Naive thymus-derived CD8-positive, alpha-beta T cell (primary cell): ENCODE measurements at regions not wholly inside any gene's neighbourhood (a gene's known extent, or its start where the extent isn't known, plus 50 kb on each side); places are given as distances from the start of the nearest gene placed in this dataset.
"Not testable (repeated sequence)": the region's sequence is repeated elsewhere in the genome, so short reads cannot be mapped to it uniquely, and the experiment has no call there.

ENCODE experiments used
- ATAC-seq, 2 donors: fragments of 150-1000 bp; cut with Tn5 transposase in 1 of 2; sonication (Bioruptor Pico), chemical (Tn5 transposase) in 1 of 2; 1 replicate in 1 of 2; 2 replicates in 1 of 2; pipeline ENCODE4 v1.10.0; 2021; ENCODE audit warnings: mild to moderate bottlenecking in 2 of 2, moderate library complexity in 2 of 2
- POLR2A ChIA-PET: fragments of 350-600 bp; sonication (Branson Sonifier 250); formaldehyde crosslinking; loops from one replicate; lab custom pipeline; 2021; ENCODE audit warnings: antibody characterized with exemption; lab: Charles Lee
- DNase-seq, 10 donors: peaks; one replicate each; pipeline versions ENCODE4 v3.0.0 to v3.0.0-alpha.2; 2020 to 2022
- H3K27ac Mint-ChIP-seq, 10 donors: one replicate each; pipeline ENCODE4 v1.8.0; 2020 to 2022; ENCODE audit warnings: mild to moderate bottlenecking in 10 of 10, mixed read lengths in 10 of 10, moderate library complexity in 4 of 10, inconsistent platforms in 1 of 10
- H3K27me3 Mint-ChIP-seq, 5 donors: one replicate each; pipeline ENCODE4 v1.8.0; 2021 to 2022; ENCODE audit warnings: mixed read lengths in 5 of 5
- H3K36me3 Mint-ChIP-seq, 3 donors: one replicate each; pipeline ENCODE4 v1.8.0; 2020 to 2022; ENCODE audit warnings: mixed read lengths in 3 of 3, mild to moderate bottlenecking in 2 of 3, inconsistent platforms in 1 of 3
- H3K4me1 Mint-ChIP-seq, 4 donors: one replicate each; pipeline ENCODE4 v1.8.0; 2021 to 2022; ENCODE audit warnings: mixed read lengths in 4 of 4
- H3K4me3 Mint-ChIP-seq, 10 donors: one replicate each; pipeline ENCODE4 v1.8.0; 2020 to 2022; ENCODE audit warnings: mild to moderate bottlenecking in 10 of 10, mixed read lengths in 10 of 10, moderate library complexity in 6 of 10, inconsistent platforms in 1 of 10
- H3K9me3 Mint-ChIP-seq, 9 donors: one replicate each; pipeline ENCODE4 v1.8.0; 2020 to 2022; ENCODE audit warnings: mixed read lengths in 9 of 9, mild to moderate bottlenecking in 3 of 9, inconsistent platforms in 1 of 9, moderate library complexity in 1 of 9

DNA sequence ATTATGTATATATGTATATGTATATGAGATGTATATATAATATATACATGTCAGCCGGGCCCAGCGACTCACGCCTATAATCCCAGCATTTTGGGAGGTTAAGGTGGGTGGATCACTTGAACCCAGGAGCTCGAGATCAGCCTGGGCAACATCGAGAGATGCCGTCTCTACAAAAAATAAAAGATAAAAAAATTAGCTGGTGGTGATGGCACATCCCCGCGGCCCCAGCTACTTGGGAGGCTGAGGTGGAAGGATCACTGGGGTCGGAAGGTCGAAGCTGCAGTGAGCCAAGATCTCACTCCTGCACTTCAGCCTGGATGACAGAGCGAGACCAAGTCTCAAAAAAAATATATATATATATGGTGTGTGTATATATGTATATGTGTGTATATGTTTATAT, 4750.3 kb upstream of the OR11H1 start:
- POLR2A ChIA-PET, ATAC-seq: not testable (repeated sequence)

GRCh38 chr22:10778296-10778814, 4749.6 kb upstream of the OR11H1 start:
- Mint-ChIP-seq H3K4me3 (no peak overlapping the region), H3K27ac (no peak overlapping the region), H3K36me3 (peaks cover 0 to 23% (median 0%) of the 10 kb centered on the region in 3 donors), H3K4me1 (no peaks in the 10 kb centered on the region), H3K9me3 (peaks cover 8 to 86% (median 55%) of the 10 kb centered on the region in 9 donors), H3K27me3 (no peaks in the 10 kb centered on the region)
- DNase-seq (no peak), ATAC-seq (no peak)
- POLR2A ChIA-PET = no interaction called here

More for the DNA sequence above, 4750.3 kb upstream of the OR11H1 start:
- not testable (repeated sequence) for H3K27me3 Mint-ChIP-seq, H3K4me3 Mint-ChIP-seq, DNase-seq, H3K4me1 Mint-ChIP-seq, H3K27ac Mint-ChIP-seq
- peaks cover 8 to 86% (median 51%) of the 10 kb centered on the region in 9 donors for H3K9me3 Mint-ChIP-seq
- H3K36me3 Mint-ChIP-seq = peaks cover 0 to 19% (median 0%) of the 10 kb centered on the region in 3 donors

GRCh38 chr22:10779200-10779599, 4748.8 kb upstream of the OR11H1 start:
- H3K36me3 Mint-ChIP-seq = peaks cover 0 to 23% (median 0%) of the 10 kb centered on the region in 3 donors
- DNase-seq, H3K27me3 Mint-ChIP-seq, H3K4me1 Mint-ChIP-seq, POLR2A ChIA-PET, ATAC-seq, H3K4me3 Mint-ChIP-seq, H3K27ac Mint-ChIP-seq: not testable (repeated sequence)
- peaks cover 7 to 89% (median 55%) of the 10 kb centered on the region in 9 donors for H3K9me3 Mint-ChIP-seq

- peak in 1 of 2 donors; percentile 31 for ATAC-seq
These were observed 4747.7 kb upstream of the OR11H1 start for GRCh38 chr22:10780281-10780680.

GRCh38 chr22:10781571-10782403, 4746.2 kb upstream of the OR11H1 start:
- H3K27ac Mint-ChIP-seq = no peak overlapping the region
- H3K9me3 Mint-ChIP-seq = peaks cover 7 to 72% (median 54%) of the 10 kb centered on the region in 9 donors

More at GRCh38 chr22:10780281-10780680, 4747.7 kb upstream of the OR11H1 start:
- Mint-ChIP-seq H3K4me1 (no peaks in the 10 kb centered on the region), H3K4me3 (no peak overlapping the region), H3K27me3 (no peaks in the 10 kb centered on the region), H3K27ac (no peak overlapping the region), H3K36me3 (peaks cover 0 to 22% (median 0%) of the 10 kb centered on the region in 3 donors), H3K9me3 (peaks cover 7 to 81% (median 55%) of the 10 kb centered on the region in 9 donors)
- DNase-seq = no peak
- POLR2A ChIA-PET = no interaction called here

More at GRCh38 chr22:10781571-10782403, 4746.2 kb upstream of the OR11H1 start:
- Mint-ChIP-seq H3K36me3 (peaks cover 0 to 14% (median 0%) of the 10 kb centered on the region in 3 donors), H3K4me3 (no peak overlapping the region), H3K27me3 (no peaks in the 10 kb centered on the region), H3K4me1 (no peaks in the 10 kb centered on the region)
- DNase-seq (no peak), ATAC-seq (no peak)
- POLR2A ChIA-PET = no interaction called here
